A549 (cell line): ENCODE measurements at regions not wholly inside any gene's neighbourhood (a gene's known extent, or its start where the extent isn't known, plus 50 kb on each side); places are given as distances from the start of the nearest gene placed in this dataset.

Source experiments
- ATAC-seq, 2 experiments: fragments of 200-7000 bp in 1 of 2; fragments of >200 bp in 1 of 2; cut with Nextera tagmentation in 1 of 2; cut with Tn5 transposase in 1 of 2; 3 replicates each; pipeline versions ENCODE4 v1.8.0 to v1.9.1; 2018 to 2020; ENCODE audit warnings: mild to moderate bottlenecking in 1 of 2, moderate library complexity in 1 of 2
- CTCF ChIA-PET: fragments of 300-600 bp; sonication (Branson Sonifier 250); formaldehyde crosslinking; extraction: SDS; loops from one replicate; lab custom pipeline; 2021; ENCODE audit warnings: antibody characterized with exemption, inconsistent platforms; lab: Yijun Ruan, JAX
- POLR2A ChIA-PET: fragments of 350-600 bp; formaldehyde crosslinking; extraction: SDS; loops from one replicate; lab custom pipeline; 2021; ENCODE audit warnings: antibody characterized with exemption, inconsistent platforms; lab: Yijun Ruan, JAX
- DNase-seq, 2 experiments: peaks; one replicate each; pipeline versions ENCODE4 v3.0.0 to v3.0.0-alpha.2; 2011 to 2016; ENCODE audit warnings: low read depth in 1 of 2, low spot score in 1 of 2
- FAIRE-seq: peaks from 2 replicates; lab custom pipeline; 2011; peaks lifted over from hg19 to GRCh38; lab: Jason Lieb, UNC
- H3K27ac ChIP-seq, 2 experiments: fragments of >200 bp; sonication (Bioruptor Twin); formaldehyde crosslinking; 3 replicates each; pipeline ENCODE4 v1.5.1; 2016 to 2017
- H3K4me1 ChIP-seq: fragments of >200 bp; sonication (Bioruptor Twin); formaldehyde crosslinking; 3 replicates; pipeline ENCODE4 v1.6.1; 2016
- H3K4me2 ChIP-seq: fragments of >200 bp; sonication (Bioruptor Twin); formaldehyde crosslinking; 3 replicates; pipeline ENCODE4 v1.6.1; 2016
- H3K4me3 ChIP-seq: fragments of >200 bp; sonication (Bioruptor Twin); formaldehyde crosslinking; 3 replicates; pipeline ENCODE4 v1.5.1; 2016
- H3K9me3 ChIP-seq: fragments of >200 bp; sonication (Bioruptor Twin); formaldehyde crosslinking; 3 replicates; pipeline ENCODE4 v1.6.1; 2016
- BHLHE40 ChIP-seq: IDR thresholded peaks from 2 replicates; pipeline ENCODE4 v1.6.1; 2012; ENCODE audit warnings: low read depth, low read length, inconsistent platforms
- CBX2 ChIP-seq: fragments of 200-600 bp; sonication (generic); IDR thresholded peaks from 2 replicates; pipeline ENCODE4 v1.6.1; 2016; ENCODE audit warnings: low read depth, mild to moderate bottlenecking, borderline replicate concordance
- CBX8 ChIP-seq: fragments of 200-600 bp; sonication (generic); IDR thresholded peaks from 2 replicates; pipeline ENCODE4 v1.6.1; 2016
- CEBPB ChIP-seq, 2 experiments: fragments of >200 bp in 1 of 2; sonication (Bioruptor Twin) in 1 of 2; formaldehyde crosslinking in 1 of 2; IDR thresholded peaks; 2 replicates each; pipeline ENCODE4 v1.6.1; 2012 to 2016
- CHD4 ChIP-seq: fragments of 200-600 bp; sonication (generic); IDR thresholded peaks from 2 replicates; pipeline ENCODE4 v1.6.1; 2016; ENCODE audit warnings: antibody characterized with exemption, mild to moderate bottlenecking, borderline replicate concordance
- EHF ChIP-seq: fragments of 250-450 bp; sonication (Bioruptor Pico); IDR thresholded peaks from 2 replicates; pipeline ENCODE4 v1.5.0; 2020; ENCODE audit warnings: mild to moderate bottlenecking
- EHMT2 ChIP-seq: fragments of 200-600 bp; sonication (generic); IDR thresholded peaks from 2 replicates; pipeline ENCODE4 v1.6.1; 2016; ENCODE audit warnings: antibody characterized with exemption, low read depth, mild to moderate bottlenecking, moderate library complexity
- FOSL2 ChIP-seq, 2 experiments: fragments of 450-650 bp in 1 of 2; fragments of >200 bp in 1 of 2; sonication (Bioruptor Twin) in 1 of 2; formaldehyde crosslinking; IDR thresholded peaks; 2 replicates each; pipeline versions ENCODE4 v1.5.0 to v1.6.1; 2016 to 2020; ENCODE audit warnings: mild to moderate bottlenecking in 1 of 2, moderate library complexity in 1 of 2
- FOXS1 ChIP-seq: fragments of 250-450 bp; sonication (Bioruptor Pico); IDR thresholded peaks from 2 replicates; pipeline ENCODE4 v1.5.0; 2020; ENCODE audit warnings: mild to moderate bottlenecking, moderate library complexity
- GATA3 ChIP-seq: IDR thresholded peaks from 2 replicates; pipeline ENCODE4 v1.6.1; 2012; ENCODE audit warnings: borderline replicate concordance
- HEYL ChIP-seq: fragments of 250-450 bp; sonication (Bioruptor Pico); IDR thresholded peaks from 2 replicates; pipeline ENCODE4 v1.8.0; 2021; ENCODE audit warnings: mild to moderate bottlenecking, moderate library complexity
- KDM5A ChIP-seq: fragments of 200-600 bp; sonication (generic); IDR thresholded peaks from 2 replicates; pipeline ENCODE4 v1.6.1; 2016; ENCODE audit warnings: antibody characterized with exemption, mild to moderate bottlenecking
- MAFK ChIP-seq: fragments of 450-650 bp; IDR thresholded peaks from 2 replicates; pipeline ENCODE4 v1.6.1; 2014; ENCODE audit not compliant: partially characterized antibody
- MAZ ChIP-seq: fragments of 150-350 bp; IDR thresholded peaks from 2 replicates; pipeline ENCODE4 v1.6.1; 2014; ENCODE audit warnings: antibody characterized with exemption, low read depth, low read length, borderline replicate concordance
- MYC ChIP-seq: IDR thresholded peaks from 2 replicates; pipeline ENCODE4 v1.6.1; 2012; ENCODE audit warnings: mild to moderate bottlenecking, inconsistent platforms, low read length, improper control_type of control experiment, borderline replicate concordance
- POLR2A ChIP-seq: IDR thresholded peaks from 2 replicates; pipeline ENCODE4 v1.6.1; 2012; ENCODE audit warnings: mild to moderate bottlenecking, low read length
- POLR2AphosphoS2 ChIP-seq: conservative IDR thresholded peaks from 2 replicates; pipeline ENCODE4 v1.6.1; 2012; ENCODE audit warnings: low read length, improper control_type of control experiment, inconsistent platforms
- RAD21 ChIP-seq, 2 experiments: fragments of >200 bp in 1 of 2; sonication (Bioruptor Twin) in 1 of 2; formaldehyde crosslinking in 1 of 2; IDR thresholded peaks in 1 of 2; conservative IDR thresholded peaks in 1 of 2; 2 replicates in 1 of 2; 3 replicates in 1 of 2; pipeline ENCODE4 v1.6.1; 2012 to 2018; ENCODE audit warnings: inconsistent platforms in 1 of 2
- RFX5 ChIP-seq: fragments of 450-650 bp; IDR thresholded peaks from 2 replicates; pipeline ENCODE4 v1.7.1; 2014; ENCODE audit warnings: antibody characterized with exemption, mild to moderate bottlenecking, moderate library complexity
- RNF2 ChIP-seq: fragments of 200-600 bp; sonication (generic); IDR thresholded peaks from 2 replicates; pipeline ENCODE4 v1.6.1; 2016; ENCODE audit warnings: low read depth, mild to moderate bottlenecking, antibody characterized with exemption, moderate library complexity, borderline replicate concordance
- TFCP2L1 ChIP-seq: fragments of 250-450 bp; sonication (Bioruptor Pico); IDR thresholded peaks from 2 replicates; pipeline ENCODE4 v1.5.0; 2021; ENCODE audit warnings: mild to moderate bottlenecking
- WGBS: methylation state at CpG from one replicate; pipeline ENCODE4 v1.1.6; 2017; ENCODE audit errors: missing lambda C conversion rate; 5-methylcytosine and 5-hydroxymethylcytosine counted together
- TF ChIP-seq, protein P1 (sequence below): fragments of 250-450 bp; sonication (Bioruptor Pico); IDR thresholded peaks from 2 replicates; pipeline ENCODE4 v1.5.0; 2021; ENCODE audit warnings: mild to moderate bottlenecking, moderate library complexity, borderline replicate concordance
- TF ChIP-seq, protein P2 (sequence below): fragments of 150-350 bp; IDR thresholded peaks from 2 replicates; pipeline ENCODE4 v1.6.1; 2014; ENCODE audit warnings: low read depth, mild to moderate bottlenecking, low read length
- TF ChIP-seq, protein P3 (sequence below): fragments of >200 bp; sonication (Bioruptor Twin); formaldehyde crosslinking; IDR thresholded peaks from 2 replicates; pipeline ENCODE4 v1.6.1; 2016
- TF ChIP-seq, protein P4 (sequence below): fragments of >200 bp; sonication (Bioruptor Twin); formaldehyde crosslinking; IDR thresholded peaks from 3 replicates; pipeline ENCODE4 v1.5.1; 2016
- TF ChIP-seq, protein P5 (sequence below): IDR thresholded peaks from 2 replicates; pipeline ENCODE4 v1.6.1; 2012

DNA sequence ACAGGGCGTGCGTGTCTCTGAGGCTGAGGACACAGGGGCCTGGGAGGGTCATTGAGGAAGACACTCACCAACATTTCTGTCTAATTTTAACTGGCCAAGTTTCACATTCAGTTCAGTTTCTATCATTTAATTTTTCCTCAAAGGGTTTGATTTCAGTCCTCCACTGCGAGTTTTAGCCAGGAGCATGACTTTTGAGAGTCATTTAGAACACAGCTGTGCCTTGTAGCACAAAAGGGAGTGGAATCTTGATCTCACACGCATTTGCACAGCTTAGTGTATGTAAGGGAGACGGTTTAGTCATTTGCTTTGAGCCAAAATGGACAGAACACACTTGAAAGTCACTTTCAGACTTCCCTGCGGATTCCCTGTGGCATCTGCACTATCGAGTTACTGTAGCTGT is 1090.8 kb downstream of the BCL11B start:
- no peak for TF ChIP-seq CHD4
- no peak for TF ChIP-seq CBX2
- TF ChIP-seq EHF (CRISPR knock-in tag), result no peak
- TF ChIP-seq MAZ, result no peak
- no peak for TF ChIP-seq BHLHE40
- no peak for TF ChIP-seq RFX5
- TF ChIP-seq HEYL (CRISPR knock-in tag), result no peak
- TF ChIP-seq GATA3, result no peak
- TF ChIP-seq MYC, result no peak
- no peak for TF ChIP-seq MAFK
- TF ChIP-seq CBX8, result no peak
- TF ChIP-seq, protein P1, sequence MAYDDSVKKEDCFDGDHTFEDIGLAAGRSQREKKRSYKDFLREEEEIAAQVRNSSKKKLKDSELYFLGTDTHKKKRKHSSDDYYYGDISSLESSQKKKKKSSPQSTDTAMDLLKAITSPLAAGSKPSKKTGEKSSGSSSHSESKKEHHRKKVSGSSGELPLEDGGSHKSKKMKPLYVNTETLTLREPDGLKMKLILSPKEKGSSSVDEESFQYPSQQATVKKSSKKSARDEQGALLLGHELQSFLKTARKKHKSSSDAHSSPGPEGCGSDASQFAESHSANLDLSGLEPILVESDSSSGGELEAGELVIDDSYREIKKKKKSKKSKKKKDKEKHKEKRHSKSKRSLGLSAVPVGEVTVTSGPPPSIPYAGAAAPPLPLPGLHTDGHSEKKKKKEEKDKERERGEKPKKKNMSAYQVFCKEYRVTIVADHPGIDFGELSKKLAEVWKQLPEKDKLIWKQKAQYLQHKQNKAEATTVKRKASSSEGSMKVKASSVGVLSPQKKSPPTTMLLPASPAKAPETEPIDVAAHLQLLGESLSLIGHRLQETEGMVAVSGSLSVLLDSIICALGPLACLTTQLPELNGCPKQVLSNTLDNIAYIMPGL (CRISPR knock-in tag), result no peak
- TF ChIP-seq POLR2A, result no peak
- TF ChIP-seq, protein P2, sequence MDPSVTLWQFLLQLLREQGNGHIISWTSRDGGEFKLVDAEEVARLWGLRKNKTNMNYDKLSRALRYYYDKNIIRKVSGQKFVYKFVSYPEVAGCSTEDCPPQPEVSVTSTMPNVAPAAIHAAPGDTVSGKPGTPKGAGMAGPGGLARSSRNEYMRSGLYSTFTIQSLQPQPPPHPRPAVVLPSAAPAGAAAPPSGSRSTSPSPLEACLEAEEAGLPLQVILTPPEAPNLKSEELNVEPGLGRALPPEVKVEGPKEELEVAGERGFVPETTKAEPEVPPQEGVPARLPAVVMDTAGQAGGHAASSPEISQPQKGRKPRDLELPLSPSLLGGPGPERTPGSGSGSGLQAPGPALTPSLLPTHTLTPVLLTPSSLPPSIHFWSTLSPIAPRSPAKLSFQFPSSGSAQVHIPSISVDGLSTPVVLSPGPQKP, result no peak
- ChIA-PET CTCF (no interaction called here), POLR2A (no interaction called here)
- FAIRE-seq (no peak), DNase-seq (no peak), ATAC-seq (no peak)
- no peak overlapping the region for H3K4me3 ChIP-seq
- H3K9me3 ChIP-seq, result no peaks in the 10 kb centered on the region
- 3% methylated on average over 7 of the region's 7 CpGs for WGBS
- H3K4me1 ChIP-seq, result no peaks in the 10 kb centered on the region
- H3K27ac ChIP-seq, result no peak overlapping the region
- H3K4me2 ChIP-seq, result no peak overlapping the region

DNA sequence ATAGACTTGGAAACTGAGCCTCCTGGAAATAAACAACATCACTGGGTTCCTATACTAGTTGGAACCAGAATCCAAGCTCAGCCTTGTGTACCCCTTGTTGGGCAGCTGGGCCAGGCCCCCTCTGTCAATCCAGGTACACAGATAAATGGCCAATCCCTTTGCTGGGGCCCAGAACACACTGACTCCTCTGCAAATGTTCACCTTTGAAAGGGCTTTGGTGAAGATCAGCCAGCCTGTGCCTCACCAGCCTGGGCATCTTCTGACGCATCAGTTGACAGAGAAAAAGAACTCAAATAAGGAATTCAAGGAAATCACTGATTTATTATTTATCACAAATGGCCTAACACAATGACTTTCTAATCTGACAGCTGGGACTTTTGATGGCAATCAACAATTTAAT is 1090.2 kb downstream of the BCL11B start:
- no peak overlapping the region for H3K27ac ChIP-seq
- POLR2A ChIA-PET, result no interaction called here
- ATAC-seq (no peak), DNase-seq (no peak), FAIRE-seq (no peak)
- 23% methylated on average over 1 of the region's 1 CpG for WGBS
- no peak overlapping the region for H3K4me3 ChIP-seq
- no peak overlapping the region for H3K4me2 ChIP-seq
- H3K9me3 ChIP-seq, result no peaks in the 10 kb centered on the region
- CTCF ChIA-PET, result interaction anchor here (0.7 kb wide), 1 partner anchor 12 kb away, joined by 3 read pairs; no protein-coding TSS in a partner anchor
- H3K4me1 ChIP-seq, result no peaks in the 10 kb centered on the region
- no peak for TF ChIP-seq RNF2
- TF ChIP-seq FOXS1 (CRISPR knock-in tag), result no peak
- TF ChIP-seq KDM5A, result no peak
- no peak for TF ChIP-seq TFCP2L1 (CRISPR knock-in tag)
- TF ChIP-seq RAD21 (conservative IDR thresholded peaks at IDR 0.05 in 1 of 2, IDR thresholded peaks at IDR 0.05 in 1 of 2), result no peak
- TF ChIP-seq, protein P3, sequence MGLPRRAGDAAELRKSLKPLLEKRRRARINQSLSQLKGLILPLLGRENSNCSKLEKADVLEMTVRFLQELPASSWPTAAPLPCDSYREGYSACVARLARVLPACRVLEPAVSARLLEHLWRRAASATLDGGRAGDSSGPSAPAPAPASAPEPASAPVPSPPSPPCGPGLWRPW, result no peak

DNA sequence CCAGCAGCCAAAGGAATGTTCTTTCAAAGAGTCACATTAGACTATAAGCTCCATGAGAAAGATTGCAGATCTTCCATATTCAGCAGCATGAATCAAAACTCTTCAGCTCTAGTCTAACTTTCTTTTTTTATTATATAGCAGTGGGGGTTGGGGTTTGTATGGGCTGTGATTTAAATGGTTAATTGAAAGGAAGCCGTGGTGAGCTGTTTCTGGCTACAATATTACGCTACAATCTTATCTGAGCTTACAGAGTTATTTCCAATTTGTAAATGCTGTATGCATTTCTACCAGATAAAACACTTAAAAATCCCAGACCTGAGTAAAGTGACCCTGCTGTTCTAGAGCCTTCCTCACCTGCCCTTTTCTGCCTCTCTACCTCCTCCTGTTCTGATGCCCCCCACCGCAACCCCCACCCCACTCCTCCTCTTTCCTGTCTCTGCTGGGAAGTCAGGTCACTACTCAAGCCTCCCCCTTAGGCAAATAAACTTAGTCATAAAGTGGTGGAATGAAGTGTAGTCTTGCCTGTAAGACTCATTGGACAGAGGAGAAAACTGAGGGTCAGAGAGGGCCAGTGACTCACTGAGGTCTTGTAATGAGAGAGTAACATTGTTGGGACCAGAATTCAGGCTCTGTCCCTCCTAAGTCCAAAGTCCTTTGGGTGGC is 1089.5 kb downstream of the BCL11B start:
- H3K4me1 ChIP-seq, result no peaks in the 10 kb centered on the region
- FAIRE-seq (no peak), DNase-seq (no peak), ATAC-seq (no peak)
- no peak overlapping the region for H3K27ac ChIP-seq
- ChIA-PET POLR2A (no interaction called here), CTCF (interaction anchor here (0.7 kb wide), 1 partner anchor 11 kb away, joined by 3 read pairs; no protein-coding TSS in a partner anchor)
- no peaks in the 10 kb centered on the region for H3K9me3 ChIP-seq
- no peak overlapping the region for H3K4me3 ChIP-seq
- no peak overlapping the region for H3K4me2 ChIP-seq
- TF ChIP-seq MYC (no peak), KDM5A (no peak), POLR2AphosphoS2 (no peak), EHMT2 (no peak), CEBPB (IDR thresholded peaks at IDR 0.05) (no peak), FOSL2 (IDR thresholded peaks at IDR 0.05) (no peak), FOSL2 (CRISPR knock-in tag; IDR thresholded peaks at IDR 0.05) (no peak)
- TF ChIP-seq, protein P4, sequence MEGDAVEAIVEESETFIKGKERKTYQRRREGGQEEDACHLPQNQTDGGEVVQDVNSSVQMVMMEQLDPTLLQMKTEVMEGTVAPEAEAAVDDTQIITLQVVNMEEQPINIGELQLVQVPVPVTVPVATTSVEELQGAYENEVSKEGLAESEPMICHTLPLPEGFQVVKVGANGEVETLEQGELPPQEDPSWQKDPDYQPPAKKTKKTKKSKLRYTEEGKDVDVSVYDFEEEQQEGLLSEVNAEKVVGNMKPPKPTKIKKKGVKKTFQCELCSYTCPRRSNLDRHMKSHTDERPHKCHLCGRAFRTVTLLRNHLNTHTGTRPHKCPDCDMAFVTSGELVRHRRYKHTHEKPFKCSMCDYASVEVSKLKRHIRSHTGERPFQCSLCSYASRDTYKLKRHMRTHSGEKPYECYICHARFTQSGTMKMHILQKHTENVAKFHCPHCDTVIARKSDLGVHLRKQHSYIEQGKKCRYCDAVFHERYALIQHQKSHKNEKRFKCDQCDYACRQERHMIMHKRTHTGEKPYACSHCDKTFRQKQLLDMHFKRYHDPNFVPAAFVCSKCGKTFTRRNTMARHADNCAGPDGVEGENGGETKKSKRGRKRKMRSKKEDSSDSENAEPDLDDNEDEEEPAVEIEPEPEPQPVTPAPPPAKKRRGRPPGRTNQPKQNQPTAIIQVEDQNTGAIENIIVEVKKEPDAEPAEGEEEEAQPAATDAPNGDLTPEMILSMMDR, result no peak
- TF ChIP-seq, protein P5, sequence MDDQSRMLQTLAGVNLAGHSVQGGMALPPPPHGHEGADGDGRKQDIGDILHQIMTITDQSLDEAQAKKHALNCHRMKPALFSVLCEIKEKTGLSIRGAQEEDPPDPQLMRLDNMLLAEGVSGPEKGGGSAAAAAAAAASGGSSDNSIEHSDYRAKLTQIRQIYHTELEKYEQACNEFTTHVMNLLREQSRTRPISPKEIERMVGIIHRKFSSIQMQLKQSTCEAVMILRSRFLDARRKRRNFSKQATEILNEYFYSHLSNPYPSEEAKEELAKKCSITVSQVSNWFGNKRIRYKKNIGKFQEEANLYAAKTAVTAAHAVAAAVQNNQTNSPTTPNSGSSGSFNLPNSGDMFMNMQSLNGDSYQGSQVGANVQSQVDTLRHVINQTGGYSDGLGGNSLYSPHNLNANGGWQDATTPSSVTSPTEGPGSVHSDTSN, result no peak
- 8% methylated on average over 2 of the region's 3 CpGs for WGBS
